B cell (primary cell): ENCODE measurements at regions not wholly inside any gene's neighbourhood (a gene's known extent, or its start where the extent isn't known, plus 50 kb on each side); places are given as distances from the start of the nearest gene placed in this dataset.

Experiments used
- ATAC-seq: fragments of 200-7000 bp; cut with Tn5 transposase; one replicate; pipeline ENCODE4 v1.10.0; 2021; ENCODE audit warnings: low read depth, mild to moderate bottlenecking, moderate number of reproducible peaks, moderate library complexity
- CTCF ChIA-PET: fragments of 350-600 bp; sonication (Branson Sonifier 250); formaldehyde crosslinking; loops from one replicate; lab custom pipeline; 2021; ENCODE audit warnings: antibody characterized with exemption, inconsistent platforms; lab: Charles Lee
- POLR2A ChIA-PET: fragments of 350-600 bp; sonication (Branson Sonifier 250); formaldehyde crosslinking; loops from one replicate; lab custom pipeline; 2021; ENCODE audit warnings: antibody characterized with exemption; lab: Charles Lee
- DNase-seq: peaks from one replicate; pipeline ENCODE4 v3.0.0; 2013
- H2AFZ ChIP-seq: 2 replicates; pipeline ENCODE4 v1.6.1; 2012; ENCODE audit warnings: mild to moderate bottlenecking, low read depth, low read length; ENCODE audit not compliant: insufficient read depth, poor library complexity, severe bottlenecking
- H3K27ac ChIP-seq, 2 donors: 1 replicate in 1 of 2; 2 replicates in 1 of 2; pipeline ENCODE4 v1.5.1; 2012 to 2013; ENCODE audit warnings: low read length in 2 of 2, mild to moderate bottlenecking in 2 of 2, moderate library complexity in 1 of 2
- H3K27me3 ChIP-seq, 4 experiments: fragments of 200-600 bp in 1 of 4; sonication (generic) in 1 of 4; replicated peaks in 1 of 4; 1 replicate in 2 of 4; 2 replicates in 2 of 4; pipeline versions ENCODE4 v1.6.1 to v1.7.0; 2013 to 2016; ENCODE audit warnings: low read length in 3 of 4, mild to moderate bottlenecking in 2 of 4, mixed read lengths in 1 of 4, moderate library complexity in 1 of 4; ENCODE audit not compliant: insufficient read depth in 4 of 4, control insufficient read depth in 3 of 4; ENCODE audit errors: control extremely low read depth in 1 of 4
- H3K36me3 ChIP-seq, 2 experiments: replicated peaks in 1 of 2; 1 replicate in 1 of 2; 2 replicates in 1 of 2; pipeline versions ENCODE4 v1.6.1 to v1.7.1; 2013; ENCODE audit warnings: low read length in 1 of 2; ENCODE audit not compliant: insufficient read depth in 2 of 2, control insufficient read depth in 1 of 2; ENCODE audit errors: control extremely low read depth in 1 of 2, extremely low read depth in 1 of 2
- H3K4me1 ChIP-seq, 2 donors: fragments of 200-600 bp in 1 of 2; sonication (generic) in 1 of 2; 1 replicate in 1 of 2; 2 replicates in 1 of 2; pipeline versions ENCODE4 v1.5.1 to v1.6.1; 2013 to 2017; ENCODE audit warnings: low read length in 2 of 2; ENCODE audit not compliant: control insufficient read depth in 2 of 2, insufficient read depth in 2 of 2
- H3K4me2 ChIP-seq: replicated peaks from 2 replicates; pipeline ENCODE3; 2012; ENCODE audit warnings: mild to moderate bottlenecking, low read depth, low read length; ENCODE audit not compliant: poor library complexity, severe bottlenecking
- H3K4me3 ChIP-seq, 5 experiments: fragments of 200-600 bp in 1 of 5; sonication (generic) in 1 of 5; 1 replicate in 3 of 5; 2 replicates in 2 of 5; pipeline versions ENCODE4 v1.5.1 to v1.7.0; 2011 to 2016; ENCODE audit warnings: low read length in 4 of 5, mild to moderate bottlenecking in 4 of 5, low read depth in 2 of 5, control low read depth in 1 of 5, moderate library complexity in 1 of 5; ENCODE audit not compliant: insufficient read depth in 1 of 5; ENCODE audit errors: control extremely low read depth in 1 of 5, extremely low read depth in 1 of 5
- H3K79me2 ChIP-seq: fragments of 200-600 bp; sonication (generic); one replicate; pipeline ENCODE4 v1.6.0; 2016; ENCODE audit warnings: low read length; ENCODE audit not compliant: control insufficient read depth, insufficient read depth
- H3K9ac ChIP-seq: fragments of 200-600 bp; sonication (generic); 2 replicates; pipeline ENCODE4 v1.6.1; 2017; ENCODE audit warnings: mild to moderate bottlenecking, low read length, moderate library complexity
- H3K9me3 ChIP-seq, 3 donors: one replicate each; pipeline versions ENCODE4 v1.6.1 to v1.7.1; 2013; ENCODE audit warnings: low read length in 2 of 3; ENCODE audit not compliant: control insufficient read depth in 2 of 3, insufficient read depth in 1 of 3; ENCODE audit errors: control extremely low read depth in 1 of 3
- H4K20me1 ChIP-seq: 2 replicates; pipeline ENCODE4 v1.6.0; 2012; ENCODE audit warnings: mild to moderate bottlenecking, low read length; ENCODE audit not compliant: insufficient read depth, control insufficient read depth, poor library complexity, severe bottlenecking
- H3K27ac Mint-ChIP-seq: one replicate; pipeline ENCODE4 v1.8.0; 2021; ENCODE audit warnings: mixed read lengths
- H3K27me3 Mint-ChIP-seq: one replicate; pipeline ENCODE4 v1.8.0; 2021; ENCODE audit warnings: mixed read lengths
- H3K4me1 Mint-ChIP-seq: one replicate; pipeline ENCODE4 v1.8.0; 2021; ENCODE audit warnings: mixed read lengths
- H3K4me3 Mint-ChIP-seq: one replicate; pipeline ENCODE4 v1.8.0; 2021; ENCODE audit warnings: mixed read lengths
- H3K9me3 Mint-ChIP-seq: one replicate; pipeline ENCODE4 v1.8.0; 2022; ENCODE audit warnings: mixed read lengths; ENCODE audit not compliant: insufficient read depth
- CTCF ChIP-seq: fragments of 200-600 bp; IDR thresholded peaks from one replicate; pipeline ENCODE4 v1.8.0; 2022; ENCODE audit warnings: antibody characterized with exemption, mild to moderate bottlenecking
- EZH2 ChIP-seq: IDR thresholded peaks from 2 replicates; pipeline ENCODE4 v1.6.1; 2012; ENCODE audit warnings: borderline replicate concordance, low read depth, mild to moderate bottlenecking, moderate library complexity, low read length; ENCODE audit not compliant: insufficient read depth, poor library complexity, severe bottlenecking
- WGBS: methylation state at CpG from one replicate; pipeline ENCODE4 v1.1.5; 2013; ENCODE audit warnings: missing lambda C conversion rate; ENCODE audit not compliant: insufficient coverage; 5-methylcytosine and 5-hydroxymethylcytosine counted together
- intact Hi-C: fragments of 100-400 bp; cut with micrococcal nuclease; formaldehyde crosslinking; loops from one replicate; pipeline ENCODE4 v1.10.0; 2022

- H3K27ac Mint-ChIP-seq, result no peak overlapping the region
- no peak for DNase-seq
- peaks cover 10% of the 10 kb centered on the region for H3K27me3 Mint-ChIP-seq
- peaks cover 7% of the 10 kb centered on the region for H3K4me1 Mint-ChIP-seq
- H3K9me3 ChIP-seq, result no peaks in the 10 kb centered on the region
- H3K9me3 Mint-ChIP-seq, result no peaks in the 10 kb centered on the region
- intact Hi-C loops, result no loop called here
- CTCF ChIA-PET, result no interaction called here
- H2AFZ ChIP-seq, result no peak overlapping the region
- H3K4me3 ChIP-seq, result no peak overlapping the region
- 100% methylated on average over 5 of the region's 7 CpGs for WGBS
- TF ChIP-seq EZH2 (no peak), CTCF (no peak)
- POLR2A ChIA-PET, result no interaction called here
- no peaks in the 10 kb centered on the region for H3K79me2 ChIP-seq
- H3K36me3 ChIP-seq, result no peaks in the 10 kb centered on the region
- H4K20me1 ChIP-seq, result no peaks in the 10 kb centered on the region
- no peak for ATAC-seq
- H3K9ac ChIP-seq, result no peak overlapping the region
- H3K4me3 Mint-ChIP-seq, result peak overlapping the region; percentile 49
- peaks cover 0 to 33% (median 7%) of the 10 kb centered on the region in 4 experiments for H3K27me3 ChIP-seq
- H3K4me1 ChIP-seq, result peaks cover 10 to 16% of the 10 kb centered on the region in 2 donors
- H3K4me2 ChIP-seq, result no peak overlapping the region
- no peak overlapping the region for H3K27ac ChIP-seq
These were observed 144.1 kb upstream of the IER5L start for GRCh38 chr9:129322022-129322621.

DNA sequence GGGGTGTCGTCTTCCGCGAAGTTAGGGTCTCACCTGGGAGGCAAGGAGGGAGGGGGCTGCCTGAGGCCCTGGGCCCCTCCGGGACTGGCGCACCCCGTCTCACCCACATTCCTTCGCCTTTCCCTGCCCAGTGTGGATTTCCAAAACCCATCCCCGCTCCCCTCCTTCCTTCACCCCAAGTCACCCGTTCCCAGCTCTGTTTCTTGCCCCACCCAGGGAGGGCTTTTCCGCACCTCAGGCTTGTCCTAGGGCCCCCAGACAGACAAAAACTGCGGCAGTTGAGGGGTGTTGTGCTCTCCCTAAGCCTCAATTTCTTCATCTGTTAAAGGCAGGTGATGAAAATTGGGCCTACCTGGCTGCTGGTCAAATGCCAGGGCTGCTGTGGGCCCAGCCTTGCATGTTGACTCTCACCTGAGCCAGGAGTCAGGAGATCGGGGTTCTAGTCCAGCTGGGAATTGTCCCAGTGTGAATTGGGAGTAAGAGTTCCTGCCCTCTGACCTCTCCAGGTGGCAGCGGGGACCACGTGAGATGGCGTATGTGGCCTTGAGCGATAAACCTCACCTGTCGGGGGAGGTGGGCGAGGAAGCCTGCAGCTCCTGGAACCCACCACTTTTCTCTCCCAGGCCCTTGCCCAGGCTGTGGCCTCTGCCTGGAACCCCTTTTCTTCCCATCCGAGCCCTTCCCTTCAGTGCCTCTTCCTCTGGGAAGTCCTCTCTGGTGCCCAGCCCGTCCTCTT is 143.4 kb upstream of the IER5L start:
- Mint-ChIP-seq H3K4me1 (peaks cover 7% of the 10 kb centered on the region), H3K4me3 (peak overlapping the region; percentile 49), H3K9me3 (no peaks in the 10 kb centered on the region), H3K27me3 (peaks cover 14% of the 10 kb centered on the region), H3K27ac (no peak overlapping the region)
- Histone ChIP-seq H3K36me3 (no peaks in the 10 kb centered on the region), H2AFZ (peak overlapping the region; percentile 81), H3K27ac (no peak overlapping the region), H3K4me1 (peaks cover 10 to 16% of the 10 kb centered on the region in 2 donors), H3K9ac (no peak overlapping the region), H3K4me3 (peak overlapping the region in 1 of 5 experiments; percentile 32), H4K20me1 (no peaks in the 10 kb centered on the region), H3K9me3 (no peaks in the 10 kb centered on the region), H3K79me2 (no peaks in the 10 kb centered on the region), H3K27me3 (peaks cover 0 to 33% (median 7%) of the 10 kb centered on the region in 4 experiments), H3K4me2 (peak overlapping the region; percentile 89)
- intact Hi-C loops, result no loop called here
- WGBS, result 95% methylated on average over 11 of the region's 20 CpGs
- DNase-seq, result no peak
- ATAC-seq, result no peak
- no peak for TF ChIP-seq EZH2
- POLR2A ChIA-PET, result no interaction called here
- CTCF ChIA-PET, result interaction anchor here (1.2 to 2.4 kb wide), 4 partner anchors 63 to 190 kb away, joined by 3 to 7 read pairs (median 6); no protein-coding TSS in a partner anchor
